A673 (cell line): ENCODE measurements at regions not wholly inside any gene's neighbourhood (a gene's known extent, or its start where the extent isn't known, plus 50 kb on each side); places are given as distances from the start of the nearest gene placed in this dataset.

ENCODE experiments used
- BruUV-seq: library from RNA; stranded (reverse); fragments of 400-500 nt; replicated peaks from 2 replicates; lab custom pipeline; 2021; lab: Mats Ljungman, UMichigan
- CTCF ChIA-PET: fragments of 300-600 bp; sonication (Branson Sonifier 250); formaldehyde crosslinking; loops from one replicate; lab custom pipeline; 2022; ENCODE audit warnings: antibody characterized with exemption; lab: Charles Lee
- POLR2A ChIA-PET: fragments of 300-600 bp; sonication (Branson Sonifier 250); formaldehyde crosslinking; loops from one replicate; lab custom pipeline; 2022; ENCODE audit warnings: antibody characterized with exemption; ENCODE audit not compliant: low non-redundant PET; lab: Charles Lee
- DNase-seq: peaks from one replicate; pipeline ENCODE4 v3.0.0-alpha.2; 2015; ENCODE audit warnings: low spot score
- H3K27ac ChIP-seq: fragments of 200-600 bp; sonication (generic); 2 replicates; pipeline ENCODE4 v1.5.1; 2016; ENCODE audit warnings: mixed run types, low read depth, mild to moderate bottlenecking, mixed read lengths, antibody characterized with exemption, low read length; ENCODE audit not compliant: poor library complexity, severe bottlenecking
- H3K27me3 ChIP-seq: fragments of 200-600 bp; sonication (generic); replicated peaks from 2 replicates; pipeline ENCODE4 v1.6.1; 2017; ENCODE audit warnings: mixed run types, low read depth, mild to moderate bottlenecking, mixed read lengths, antibody characterized with exemption, low read length; ENCODE audit not compliant: insufficient read depth, poor library complexity
- H3K36me3 ChIP-seq: fragments of 200-600 bp; sonication (generic); 2 replicates; pipeline ENCODE4 v1.6.1; 2016; ENCODE audit warnings: mixed run types, mild to moderate bottlenecking, mixed read lengths, antibody characterized with exemption, low read length; ENCODE audit not compliant: insufficient read depth, poor library complexity, severe bottlenecking
- H3K4me1 ChIP-seq: fragments of 200-600 bp; sonication (generic); 2 replicates; pipeline ENCODE4 v1.6.1; 2017; ENCODE audit warnings: mixed run types, mild to moderate bottlenecking, mixed read lengths, antibody characterized with exemption, low read length; ENCODE audit not compliant: insufficient read depth, poor library complexity, severe bottlenecking
- H3K4me3 ChIP-seq: fragments of 200-600 bp; sonication (generic); 2 replicates; pipeline ENCODE4 v1.5.1; 2016; ENCODE audit warnings: low read depth, mixed run types, mild to moderate bottlenecking, mixed read lengths, low read length; ENCODE audit not compliant: poor library complexity, severe bottlenecking
- H3K9me3 ChIP-seq: fragments of 200-600 bp; sonication (generic); 2 replicates; pipeline ENCODE4 v1.6.1; 2016; ENCODE audit warnings: mixed run types, low read depth, mild to moderate bottlenecking, mixed read lengths, antibody characterized with exemption, low read length; ENCODE audit not compliant: poor library complexity, severe bottlenecking
- CTCF ChIP-seq: fragments of 300-800, 200-600 bp; sonication (generic); conservative IDR thresholded peaks from 2 replicates; pipeline ENCODE4 v1.5.1; 2017; ENCODE audit warnings: low read depth, mild to moderate bottlenecking, antibody characterized with exemption, low read length, moderate library complexity, mixed read lengths
- EZH2 ChIP-seq: fragments of 200-600 bp; sonication (generic); IDR thresholded peaks from 2 replicates; pipeline ENCODE4 v1.6.1; 2017; ENCODE audit warnings: borderline replicate concordance, low read depth, mild to moderate bottlenecking, mixed read lengths, antibody characterized with exemption, low read length; ENCODE audit not compliant: poor library complexity, severe bottlenecking
- intact Hi-C: fragments of 100-400 bp; cut with micrococcal nuclease; formaldehyde crosslinking; loops from one replicate; pipeline ENCODE4 v1.10.0; 2022; ENCODE audit not compliant: unreplicated experiment

GRCh38 chr20:12728782-12729181 is 280.0 kb upstream of the SPTLC3 start:
- H3K4me1 ChIP-seq, result no peaks in the 10 kb centered on the region
- no TSS peak for BruUV-seq
- ChIA-PET POLR2A (no interaction called here), CTCF (no interaction called here)
- no peaks in the 10 kb centered on the region for H3K36me3 ChIP-seq
- no peak overlapping the region for H3K4me3 ChIP-seq
- no peaks in the 10 kb centered on the region for H3K9me3 ChIP-seq
- no peak for DNase-seq
- intact Hi-C loops, result no loop called here
- H3K27me3 ChIP-seq, result no peaks in the 10 kb centered on the region
- TF ChIP-seq EZH2 (no peak), CTCF (no peak)
- no peak overlapping the region for H3K27ac ChIP-seq

- Histone ChIP-seq H3K27ac (no peak overlapping the region), H3K4me1 (no peaks in the 10 kb centered on the region), H3K36me3 (no peaks in the 10 kb centered on the region), H3K9me3 (no peaks in the 10 kb centered on the region), H3K4me3 (no peak overlapping the region), H3K27me3 (no peaks in the 10 kb centered on the region)
- POLR2A ChIA-PET, result no interaction called here
- DNase-seq, result no peak
- intact Hi-C loops, result no loop called here
- CTCF ChIA-PET, result no interaction called here
- no TSS peak for BruUV-seq
- TF ChIP-seq EZH2 (no peak), CTCF (no peak)
Measured at GRCh38 chr20:12729326-12729725, 279.4 kb upstream of the SPTLC3 start.

GRCh38 chr20:12733811-12734210 is 275.0 kb upstream of the SPTLC3 start:
- ChIA-PET CTCF (no interaction called here), POLR2A (no interaction called here)
- TF ChIP-seq CTCF (no peak), EZH2 (no peak)
- no peak overlapping the region for H3K27ac ChIP-seq
- no TSS peak for BruUV-seq
- H3K4me3 ChIP-seq, result no peak overlapping the region
- intact Hi-C loops, result no loop called here
- no peaks in the 10 kb centered on the region for H3K36me3 ChIP-seq
- no peaks in the 10 kb centered on the region for H3K4me1 ChIP-seq
- no peaks in the 10 kb centered on the region for H3K27me3 ChIP-seq
- DNase-seq, result no peak
- no peaks in the 10 kb centered on the region for H3K9me3 ChIP-seq
